ENCODE measurements at regions not wholly inside any gene's neighbourhood (a gene's known extent, or its start where the extent isn't known, plus 50 kb on each side); places are given as distances from the start of the nearest gene placed in this dataset.

GRCh38 chr5:3954199-3954598 lies 358.6 kb downstream of the IRX1 start:
- Histone ChIP-seq H3K27me3 (ENCODE audit: insufficient read depth, low read depth) (no peaks in the 10 kb centered on the region), H3K9ac (no peak overlapping the region), H2AFZ (ENCODE audit: low read depth) (no peak overlapping the region), H3K79me2 (ENCODE audit: insufficient read depth, low read depth) (no peaks in the 10 kb centered on the region), H3K4me3 (IDR thresholded peaks at IDR 0.05; ENCODE audit: insufficient read depth, low read depth, low read length) (no peak overlapping the region), H3K4me1 (ENCODE audit: low read depth, poor library complexity, severe bottlenecking) (no peaks in the 10 kb centered on the region), H3K36me3 (ENCODE audit: insufficient read depth) (no peaks in the 10 kb centered on the region), H3K4me2 (no peak overlapping the region), H4K20me1 (ENCODE audit: insufficient read depth) (no peaks in the 10 kb centered on the region), H3K27ac (no peak overlapping the region)
- no peak for TF ChIP-seq CTCF (conservative IDR thresholded peaks at IDR 0.05; ENCODE audit: low read depth, low read length)

GRCh38 chr5:3954633-3955032 lies 359.0 kb downstream of the IRX1 start:
- H3K27ac ChIP-seq: no peak overlapping the region

GRCh38 chr5:3957658-3958057 lies 362.0 kb downstream of the IRX1 start:
- no peak for TF ChIP-seq CTCF (conservative IDR thresholded peaks at IDR 0.05; ENCODE audit: low read depth, low read length)
- H3K36me3 ChIP-seq (ENCODE audit: insufficient read depth): no peaks in the 10 kb centered on the region
- no peak overlapping the region for H3K27ac ChIP-seq
- H4K20me1 ChIP-seq (ENCODE audit: insufficient read depth): no peaks in the 10 kb centered on the region
- no peak overlapping the region for H3K4me2 ChIP-seq
- H3K4me3 ChIP-seq (IDR thresholded peaks at IDR 0.05; ENCODE audit: insufficient read depth, low read depth, low read length): no peak overlapping the region
- no peak overlapping the region for H3K9ac ChIP-seq
- no peaks in the 10 kb centered on the region for H3K79me2 ChIP-seq (ENCODE audit: insufficient read depth, low read depth)
- H2AFZ ChIP-seq (ENCODE audit: low read depth): no peak overlapping the region
- H3K27me3 ChIP-seq (ENCODE audit: insufficient read depth, low read depth): no peaks in the 10 kb centered on the region
- no peaks in the 10 kb centered on the region for H3K4me1 ChIP-seq (ENCODE audit: low read depth, poor library complexity, severe bottlenecking)

More at GRCh38 chr5:3954633-3955032, 359.0 kb downstream of the IRX1 start:
- H3K27me3 ChIP-seq (ENCODE audit: insufficient read depth, low read depth): no peaks in the 10 kb centered on the region
- no peaks in the 10 kb centered on the region for H3K79me2 ChIP-seq (ENCODE audit: insufficient read depth, low read depth)
- H2AFZ ChIP-seq (ENCODE audit: low read depth): no peak overlapping the region
- H3K4me2 ChIP-seq: no peak overlapping the region
- no peak overlapping the region for H3K4me3 ChIP-seq (IDR thresholded peaks at IDR 0.05; ENCODE audit: insufficient read depth, low read depth, low read length)
- H3K9ac ChIP-seq: no peak overlapping the region
- H3K36me3 ChIP-seq (ENCODE audit: insufficient read depth): no peaks in the 10 kb centered on the region
- no peaks in the 10 kb centered on the region for H3K4me1 ChIP-seq (ENCODE audit: low read depth, poor library complexity, severe bottlenecking)
- no peak for TF ChIP-seq CTCF (conservative IDR thresholded peaks at IDR 0.05; ENCODE audit: low read depth, low read length)
- no peaks in the 10 kb centered on the region for H4K20me1 ChIP-seq (ENCODE audit: insufficient read depth)

DNA sequence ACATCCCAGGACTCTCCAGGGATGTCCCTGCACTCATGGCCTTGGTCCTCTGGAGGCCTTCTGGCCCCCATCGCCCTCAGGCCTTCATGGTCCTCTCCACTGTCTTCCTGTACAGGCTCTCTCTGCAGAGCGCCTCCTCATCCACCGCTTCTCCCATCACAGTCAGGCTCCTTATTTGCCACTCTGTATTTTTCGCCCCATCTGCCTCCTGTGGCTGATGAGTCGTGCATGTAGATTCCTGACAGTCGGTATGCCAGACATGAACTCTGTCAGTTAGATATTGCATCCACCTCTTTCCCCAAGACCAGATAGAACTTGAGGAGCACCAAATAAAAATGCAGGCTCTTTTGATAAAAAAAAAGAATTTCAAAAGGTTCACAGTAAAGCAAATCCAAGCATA lies 362.8 kb downstream of the IRX1 start:
- Histone ChIP-seq H3K4me3 (IDR thresholded peaks at IDR 0.05; ENCODE audit: insufficient read depth, low read depth, low read length) (no peak overlapping the region), H3K4me1 (ENCODE audit: low read depth, poor library complexity, severe bottlenecking) (no peaks in the 10 kb centered on the region), H3K4me2 (no peak overlapping the region), H3K79me2 (ENCODE audit: insufficient read depth, low read depth) (no peaks in the 10 kb centered on the region), H4K20me1 (ENCODE audit: insufficient read depth) (no peaks in the 10 kb centered on the region), H3K27ac (no peak overlapping the region), H3K9ac (no peak overlapping the region), H3K36me3 (ENCODE audit: insufficient read depth) (no peaks in the 10 kb centered on the region), H3K27me3 (ENCODE audit: insufficient read depth, low read depth) (no peaks in the 10 kb centered on the region), H2AFZ (ENCODE audit: low read depth) (no peak overlapping the region)
- TF ChIP-seq CTCF (conservative IDR thresholded peaks at IDR 0.05; ENCODE audit: low read depth, low read length): no peak
